Endodermal cell (in vitro differentiated cells): ENCODE measurements at regions not wholly inside any gene's neighbourhood (a gene's known extent, or its start where the extent isn't known, plus 50 kb on each side); places are given as distances from the start of the nearest gene placed in this dataset.

Experiments used
- DNase-seq: peaks from one replicate; pipeline ENCODE4 v3.0.0-alpha.2; 2017
- H3K27ac ChIP-seq: 2 replicates; pipeline ENCODE4 v1.5.1; 2013; ENCODE audit warnings: mild to moderate bottlenecking, low read depth, low read length, moderate library complexity
- H3K27me3 ChIP-seq: 2 replicates; pipeline ENCODE4 v1.6.1; 2013; ENCODE audit warnings: mild to moderate bottlenecking, low read length, moderate library complexity; ENCODE audit not compliant: insufficient read depth, control insufficient read depth, poor library complexity, severe bottlenecking
- H3K36me3 ChIP-seq: 2 replicates; pipeline ENCODE4 v1.7.0; 2013; ENCODE audit warnings: mild to moderate bottlenecking, low read length, moderate library complexity; ENCODE audit not compliant: control insufficient read depth, insufficient read depth
- H3K4me1 ChIP-seq: one replicate; pipeline ENCODE4 v1.7.0; 2013; ENCODE audit warnings: low read length; ENCODE audit not compliant: control insufficient read depth, insufficient read depth
- H3K4me3 ChIP-seq: 2 replicates; pipeline ENCODE4 v1.5.1; 2013; ENCODE audit warnings: mild to moderate bottlenecking, low read length, moderate library complexity
- H3K9ac ChIP-seq: 2 replicates; pipeline ENCODE4 v1.6.1; 2013; ENCODE audit warnings: mild to moderate bottlenecking, low read length, moderate library complexity; ENCODE audit not compliant: poor library complexity, severe bottlenecking; ENCODE audit errors: extremely low read depth
- H3K9me3 ChIP-seq: 2 replicates; pipeline ENCODE4 v1.6.1; 2013; ENCODE audit warnings: mild to moderate bottlenecking, low read length, moderate library complexity; ENCODE audit not compliant: control insufficient read depth
- H3K27ac Mint-ChIP-seq: 2 replicates; pipeline ENCODE4 v1.8.0; 2020; ENCODE audit warnings: mixed read lengths
- H3K27me3 Mint-ChIP-seq: 2 replicates; pipeline ENCODE4 v1.8.0; 2021; ENCODE audit warnings: mild to moderate bottlenecking, mixed read lengths; ENCODE audit not compliant: insufficient read depth
- H3K36me3 Mint-ChIP-seq: 2 replicates; pipeline ENCODE4 v1.8.0; 2020; ENCODE audit warnings: low read depth, mixed read lengths
- H3K4me1 Mint-ChIP-seq: 2 replicates; pipeline ENCODE4 v1.8.0; 2020; ENCODE audit warnings: mixed read lengths
- H3K4me3 Mint-ChIP-seq: 2 replicates; pipeline ENCODE4 v1.8.0; 2020; ENCODE audit warnings: mild to moderate bottlenecking, moderate library complexity, mixed read lengths
- H3K9me3 Mint-ChIP-seq: 2 replicates; pipeline ENCODE4 v1.8.0; 2020; ENCODE audit warnings: mild to moderate bottlenecking, mixed read lengths
- WGBS, 2 experiments: methylation state at CpG; one replicate each; pipeline versions ENCODE4 v1.1.5 to v1.1.7; 2013; ENCODE audit warnings: missing lambda C conversion rate in 2 of 2, mixed read lengths in 1 of 2; ENCODE audit not compliant: insufficient coverage in 1 of 2, insufficient read length in 1 of 2; 5-methylcytosine and 5-hydroxymethylcytosine counted together
- TF ChIP-seq, protein P1 (sequence below): fragments of 200-600 bp; sonication (generic); conservative IDR thresholded peaks from 2 replicates; pipeline ENCODE4 v1.5.0; 2021; ENCODE audit warnings: antibody characterized with exemption, mild to moderate bottlenecking

DNA sequence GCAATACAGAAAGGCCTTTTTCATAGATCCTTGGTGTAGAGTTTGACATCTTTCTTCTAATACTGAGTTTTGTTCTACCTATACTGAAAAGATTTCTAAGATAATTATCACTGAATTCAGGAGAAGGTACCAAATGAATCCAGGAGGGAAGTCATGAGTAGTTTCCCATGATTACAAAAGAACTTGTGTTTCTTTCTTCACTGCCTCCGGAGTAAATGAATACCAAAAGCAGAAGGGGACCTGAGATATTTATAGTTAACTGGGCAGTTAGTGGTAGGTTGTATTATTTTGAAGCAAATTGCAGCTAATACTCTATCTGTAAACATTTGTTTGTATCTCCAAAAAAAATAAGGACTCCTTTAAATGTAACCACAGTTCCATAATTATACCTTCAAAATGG, 175.4 kb downstream of the SUCNR1 start:
- H3K4me1 Mint-ChIP-seq: no peaks in the 10 kb centered on the region

DNA sequence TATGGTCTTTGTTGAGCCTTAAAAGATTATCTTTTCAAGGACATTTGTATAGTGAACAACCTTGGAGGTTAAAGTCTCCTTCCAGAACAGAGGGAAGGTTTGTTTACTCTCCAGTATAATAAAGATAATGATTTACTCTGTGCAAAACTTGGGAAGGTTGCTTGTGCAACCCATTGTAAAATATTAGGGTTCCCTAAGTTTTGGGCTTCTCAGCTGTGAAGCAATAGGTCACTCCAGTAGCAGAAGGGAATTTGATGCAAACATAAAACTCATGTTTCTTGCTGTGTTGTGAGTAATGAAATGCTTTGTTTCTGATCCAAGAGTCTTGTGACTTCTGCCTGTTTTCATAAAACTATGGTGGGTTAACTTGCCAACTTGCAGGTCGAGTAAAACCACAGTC, 177.5 kb downstream of the SUCNR1 start:
- Mint-ChIP-seq H3K9me3 (no peaks in the 10 kb centered on the region), H3K27ac (no peak overlapping the region), H3K27me3 (no peaks in the 10 kb centered on the region), H3K4me1 (no peaks in the 10 kb centered on the region), H3K4me3 (no peak overlapping the region), H3K36me3 (no peaks in the 10 kb centered on the region)
- Histone ChIP-seq H3K4me3 (no peak overlapping the region), H3K4me1 (no peaks in the 10 kb centered on the region), H3K27me3 (no peaks in the 10 kb centered on the region), H3K9me3 (no peaks in the 10 kb centered on the region), H3K27ac (no peak overlapping the region), H3K9ac (no peak overlapping the region), H3K36me3 (no peaks in the 10 kb centered on the region)
- no peak for DNase-seq
- 86 to 100% methylated on average over 1 of the region's 1 CpG for WGBS, 2 experiments
- TF ChIP-seq, protein P1, sequence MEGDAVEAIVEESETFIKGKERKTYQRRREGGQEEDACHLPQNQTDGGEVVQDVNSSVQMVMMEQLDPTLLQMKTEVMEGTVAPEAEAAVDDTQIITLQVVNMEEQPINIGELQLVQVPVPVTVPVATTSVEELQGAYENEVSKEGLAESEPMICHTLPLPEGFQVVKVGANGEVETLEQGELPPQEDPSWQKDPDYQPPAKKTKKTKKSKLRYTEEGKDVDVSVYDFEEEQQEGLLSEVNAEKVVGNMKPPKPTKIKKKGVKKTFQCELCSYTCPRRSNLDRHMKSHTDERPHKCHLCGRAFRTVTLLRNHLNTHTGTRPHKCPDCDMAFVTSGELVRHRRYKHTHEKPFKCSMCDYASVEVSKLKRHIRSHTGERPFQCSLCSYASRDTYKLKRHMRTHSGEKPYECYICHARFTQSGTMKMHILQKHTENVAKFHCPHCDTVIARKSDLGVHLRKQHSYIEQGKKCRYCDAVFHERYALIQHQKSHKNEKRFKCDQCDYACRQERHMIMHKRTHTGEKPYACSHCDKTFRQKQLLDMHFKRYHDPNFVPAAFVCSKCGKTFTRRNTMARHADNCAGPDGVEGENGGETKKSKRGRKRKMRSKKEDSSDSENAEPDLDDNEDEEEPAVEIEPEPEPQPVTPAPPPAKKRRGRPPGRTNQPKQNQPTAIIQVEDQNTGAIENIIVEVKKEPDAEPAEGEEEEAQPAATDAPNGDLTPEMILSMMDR: no peak

More for the DNA sequence above, 175.4 kb downstream of the SUCNR1 start:
- no peaks in the 10 kb centered on the region for H3K27me3 Mint-ChIP-seq
- Histone ChIP-seq H3K36me3 (no peaks in the 10 kb centered on the region), H3K9me3 (no peaks in the 10 kb centered on the region), H3K4me1 (no peaks in the 10 kb centered on the region), H3K9ac (no peak overlapping the region), H3K4me3 (no peak overlapping the region), H3K27ac (no peak overlapping the region), H3K27me3 (no peaks in the 10 kb centered on the region)
- no peaks in the 10 kb centered on the region for H3K9me3 Mint-ChIP-seq
- TF ChIP-seq, protein P1: no peak
- no peak for DNase-seq
- 92% methylated on average over 1 of the region's 1 CpG; no CpG with 5 or more reads in 1 of the 2 experiments for WGBS, 2 experiments
- H3K36me3 Mint-ChIP-seq: no peaks in the 10 kb centered on the region
- H3K27ac Mint-ChIP-seq: no peak overlapping the region
- H3K4me3 Mint-ChIP-seq: no peak overlapping the region

DNA sequence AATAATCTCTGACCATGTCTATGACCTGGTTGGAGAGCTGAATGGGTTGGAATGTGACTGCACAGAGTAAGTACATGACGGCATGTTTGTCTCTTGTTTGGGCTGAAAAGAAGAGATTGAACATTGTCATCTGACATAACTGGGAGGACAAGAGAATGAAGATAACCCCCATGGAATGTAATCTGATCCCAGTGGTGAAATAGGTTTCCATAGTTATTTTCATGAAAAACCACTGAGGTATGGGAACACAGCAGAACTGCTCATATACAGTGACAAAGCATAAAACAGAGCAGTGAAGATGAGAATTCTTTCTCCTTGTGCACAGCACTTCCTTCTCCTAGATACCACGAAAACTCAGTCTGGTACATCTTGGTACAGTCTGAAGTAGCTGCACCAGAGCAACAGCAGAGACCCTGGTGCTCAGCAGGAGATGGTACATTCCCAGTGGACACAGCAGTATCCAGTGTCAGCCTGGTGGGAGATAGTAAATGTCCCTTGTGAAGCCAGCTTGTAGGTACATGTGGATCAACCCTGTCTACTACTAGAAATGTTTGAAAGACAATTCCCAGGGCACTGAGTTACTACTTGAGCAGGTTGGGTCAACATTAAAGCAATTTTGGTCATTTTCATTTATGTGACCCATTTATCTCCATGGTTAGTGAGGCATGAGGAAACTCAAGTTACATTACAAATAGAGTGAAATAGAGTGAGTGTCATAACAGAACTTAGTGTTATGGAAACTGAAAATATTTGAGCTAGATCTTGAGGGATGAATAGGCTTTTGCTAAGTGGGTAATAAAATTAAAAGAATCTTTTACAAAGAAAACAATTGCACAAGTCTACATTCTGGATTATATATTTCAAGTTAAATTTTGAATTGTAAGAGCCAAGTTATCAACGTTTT, 178.3 kb downstream of the SUCNR1 start:
- Mint-ChIP-seq H3K9me3 (no peaks in the 10 kb centered on the region), H3K27me3 (no peaks in the 10 kb centered on the region), H3K4me3 (no peak overlapping the region), H3K36me3 (no peaks in the 10 kb centered on the region), H3K4me1 (peaks cover 7% of the 10 kb centered on the region), H3K27ac (no peak overlapping the region)
- TF ChIP-seq, protein P1: no peak
- Histone ChIP-seq H3K27ac (no peak overlapping the region), H3K4me3 (no peak overlapping the region), H3K9me3 (no peaks in the 10 kb centered on the region), H3K4me1 (no peaks in the 10 kb centered on the region), H3K9ac (no peak overlapping the region), H3K36me3 (no peaks in the 10 kb centered on the region), H3K27me3 (no peaks in the 10 kb centered on the region)
- WGBS, 2 experiments: 96 to 100% methylated on average over 2 to 3 of the region's 3 CpGs
- DNase-seq: no peak
